CD4-positive, alpha-beta T cell treated with Interleukin-4 for 1 hour (primary cell): ENCODE measurements at regions not wholly inside any gene's neighbourhood (a gene's known extent, or its start where the extent isn't known, plus 50 kb on each side); places are given as distances from the start of the nearest gene placed in this dataset.

Source experiments
- DNase-seq, 2 donors: peaks; one replicate each; pipeline ENCODE4 v3.0.0-alpha.2; 2020 to 2022

DNA sequence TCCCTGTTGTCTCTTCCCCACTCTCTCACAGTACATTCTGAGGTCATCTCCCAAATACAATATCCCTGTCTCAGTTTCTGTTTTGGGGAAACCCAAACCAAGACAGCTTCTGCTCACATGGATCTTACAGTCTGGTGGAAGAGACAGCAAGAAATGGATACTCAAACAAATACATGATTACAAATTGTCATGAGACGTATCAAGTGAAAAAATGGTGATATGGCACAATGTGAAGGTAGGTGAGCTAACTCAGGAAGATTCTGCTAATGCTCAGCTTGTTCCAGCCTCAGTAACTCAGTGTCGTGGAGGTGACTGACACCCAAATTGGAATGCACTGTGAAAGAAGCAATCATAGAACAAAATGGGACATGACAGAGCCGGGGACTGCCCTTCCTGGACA lies 68.3 kb downstream of the CHST1 start:
- no peak for DNase-seq

DNA sequence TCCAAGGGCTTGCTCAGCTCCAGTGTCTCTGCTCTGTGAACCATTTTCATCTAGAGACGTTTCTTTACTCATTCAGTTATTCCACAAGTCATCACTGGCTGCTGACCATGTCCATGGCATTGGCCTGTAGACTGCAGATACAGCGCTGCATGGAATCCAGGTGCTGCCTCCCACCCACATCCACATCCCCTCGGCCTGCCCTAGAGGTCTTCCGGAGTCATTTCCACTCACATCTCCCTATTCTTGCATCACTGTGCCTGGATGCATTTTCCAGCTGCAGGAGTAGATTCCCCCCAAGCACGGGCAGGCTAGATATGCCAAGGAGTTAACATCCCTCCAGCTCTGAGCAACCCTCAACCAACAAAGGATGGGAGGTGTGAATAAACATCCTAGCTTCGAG lies 68.9 kb downstream of the CHST1 start:
- no peak for DNase-seq

DNA sequence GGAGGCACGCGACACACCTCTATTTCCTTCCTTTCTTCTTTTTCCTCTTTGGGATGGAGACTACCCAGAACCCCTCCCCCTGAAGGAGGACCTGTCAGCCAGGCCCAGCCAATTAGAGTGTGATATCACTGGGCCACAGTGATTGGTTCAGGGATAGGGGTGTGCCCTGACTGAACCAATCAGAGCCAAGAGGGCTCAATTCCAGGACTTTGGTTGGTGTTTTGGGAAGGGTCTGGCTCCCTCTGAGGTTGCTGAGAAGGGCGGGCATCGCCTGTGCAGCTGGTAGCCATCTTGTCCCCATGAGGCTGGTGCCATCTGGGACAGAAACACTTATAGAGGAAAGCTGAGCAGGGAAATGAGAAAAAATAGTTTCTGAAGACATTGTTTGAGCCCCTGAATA lies 71.4 kb downstream of the CHST1 start:
- DNase-seq, result no peak

DNA sequence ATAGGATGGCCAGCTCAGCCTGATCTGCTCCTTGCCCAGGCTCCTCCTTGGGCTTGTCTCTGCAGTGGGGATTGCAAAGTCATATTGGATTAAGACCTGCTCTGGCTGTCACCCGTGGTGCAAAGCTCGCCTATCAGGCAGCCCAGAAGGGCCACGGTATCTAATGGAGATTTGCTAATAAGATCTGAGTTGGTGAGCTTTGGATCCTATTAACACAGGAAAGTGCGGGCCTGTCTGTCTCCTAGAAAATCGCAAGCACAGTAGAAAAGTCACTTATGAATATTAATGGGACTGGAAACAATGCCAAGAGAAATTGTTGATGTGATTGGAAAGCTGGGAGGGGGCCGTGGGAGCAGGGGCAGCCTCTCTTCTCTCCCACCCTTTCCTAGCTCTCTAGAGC lies 72.8 kb downstream of the CHST1 start:
- no peak for DNase-seq

DNA sequence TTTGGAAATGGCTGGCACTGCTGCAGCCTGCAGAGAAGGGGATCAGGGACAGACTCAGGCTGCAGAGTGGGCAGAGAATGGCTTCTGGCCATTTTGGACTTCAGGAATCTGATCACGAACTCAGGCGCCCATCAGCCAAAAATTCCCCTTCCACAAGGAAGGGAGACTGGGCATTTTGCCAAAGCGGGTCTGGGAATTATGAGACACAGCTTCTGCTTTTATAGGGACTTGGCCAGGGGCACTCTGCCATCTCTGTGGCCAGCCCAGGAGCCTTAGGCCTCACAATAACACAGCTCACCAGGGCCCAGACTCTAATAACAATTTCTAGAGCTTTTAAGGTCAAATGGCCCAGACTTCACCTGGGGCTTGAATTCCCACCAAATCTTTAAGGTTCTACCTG lies 74.7 kb downstream of the CHST1 start:
- DNase-seq, result no peak

DNA sequence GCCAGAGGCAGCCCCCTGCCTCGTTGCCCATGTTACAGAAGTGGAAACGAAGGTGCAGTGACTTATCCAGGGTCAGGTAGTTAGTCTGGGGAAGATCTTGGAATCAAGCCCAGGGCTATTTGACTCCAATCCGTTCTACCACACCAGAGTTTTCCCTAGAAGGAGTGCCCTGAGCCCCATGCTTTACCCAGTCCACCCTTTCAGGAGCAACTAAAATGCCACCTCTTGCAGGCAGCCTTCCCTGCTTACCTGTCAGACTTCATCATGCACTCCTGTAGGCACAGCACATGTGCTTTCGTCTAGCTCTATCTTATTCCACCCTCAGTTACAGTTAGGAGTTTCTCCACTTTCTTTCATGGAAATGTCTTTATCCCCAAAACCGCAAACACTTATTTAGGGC lies 80.2 kb downstream of the CHST1 start:
- no peak for DNase-seq

DNA sequence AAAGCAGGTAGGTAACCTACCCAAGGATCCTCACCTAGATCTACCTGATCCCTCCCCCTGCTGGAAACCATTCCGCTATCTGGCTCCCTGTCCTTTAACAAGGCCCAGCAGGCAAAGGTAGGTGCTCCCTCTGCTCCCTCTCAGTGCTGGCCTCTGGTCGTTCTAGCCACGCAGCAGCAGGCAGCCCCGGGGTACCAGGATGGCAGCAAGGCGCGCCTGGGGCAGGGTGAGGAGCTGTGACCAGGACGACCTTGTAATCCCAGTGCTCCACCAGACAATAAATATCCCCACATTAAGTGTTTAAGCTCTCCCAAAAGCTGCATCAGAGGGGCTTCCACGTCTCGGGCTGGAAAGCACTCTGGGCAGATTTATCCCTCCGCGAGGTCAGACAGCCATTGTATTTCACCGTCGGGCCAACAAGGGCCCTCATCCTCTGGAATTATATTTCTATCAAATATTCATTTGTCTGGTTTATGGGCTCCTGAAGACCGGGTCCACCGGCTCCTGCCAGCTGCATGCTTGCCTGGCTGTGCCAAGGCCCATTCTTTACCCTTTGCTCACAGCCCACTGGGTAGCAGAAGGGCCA lies 81.3 kb downstream of the CHST1 start:
- no peak for DNase-seq

DNA sequence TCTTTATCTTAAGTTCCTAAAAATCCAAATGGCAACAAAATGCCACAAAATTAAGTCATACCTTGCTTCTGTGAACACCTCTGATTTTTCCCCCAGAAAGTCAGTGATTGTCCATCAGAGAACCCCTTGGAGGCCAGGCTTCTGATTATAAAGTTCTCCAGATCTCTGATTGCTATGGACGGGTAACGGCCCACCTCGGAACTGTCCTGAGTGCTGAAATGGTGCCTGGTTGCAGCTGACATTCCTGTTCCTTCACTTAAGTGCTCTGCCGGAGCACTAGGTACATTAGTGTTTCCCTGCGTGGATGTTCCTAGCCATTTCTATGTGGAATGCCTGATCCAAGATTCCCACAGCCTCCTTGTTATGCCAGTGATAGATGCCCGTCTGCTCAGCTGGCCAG lies 85.0 kb downstream of the CHST1 start:
- DNase-seq, result no peak

DNA sequence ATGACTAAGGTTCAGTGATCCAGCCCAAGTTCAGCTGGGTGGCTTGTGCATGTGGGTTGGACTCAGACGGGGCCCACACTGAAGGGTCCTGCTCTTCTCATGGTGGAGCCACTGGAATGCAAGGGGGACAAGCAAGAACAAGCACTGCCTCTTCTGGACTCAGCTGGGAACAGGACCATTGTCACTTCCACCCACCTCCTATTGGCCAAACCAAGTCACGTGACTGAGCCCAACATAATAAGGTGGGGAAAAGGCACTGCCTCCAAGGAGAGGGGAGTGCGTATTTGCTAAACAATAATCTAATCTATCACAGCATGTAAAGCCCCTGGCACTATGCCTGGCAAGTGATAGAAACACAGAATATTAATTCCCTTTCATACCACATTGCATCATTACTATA lies 87.1 kb downstream of the CHST1 start:
- DNase-seq, result no peak

DNA sequence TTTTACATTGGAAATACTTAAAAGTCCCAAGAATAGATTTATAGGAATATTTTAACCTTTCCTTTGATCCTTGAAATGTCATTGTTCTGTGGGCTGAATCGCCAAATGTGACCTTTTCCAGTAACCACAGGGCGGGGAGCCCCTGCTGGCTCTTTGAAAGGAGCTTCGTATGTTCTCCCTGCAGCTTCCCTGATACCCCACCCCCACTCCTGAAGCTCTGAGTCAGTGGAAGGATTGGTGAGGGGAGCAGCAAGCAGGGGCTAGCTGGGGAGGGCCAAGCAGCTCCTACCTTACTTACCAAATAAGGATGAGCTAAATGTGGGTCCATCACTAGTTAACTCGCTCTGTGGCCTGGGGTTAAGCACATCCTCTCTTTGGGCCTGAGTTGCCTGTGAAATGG lies 87.7 kb downstream of the CHST1 start:
- DNase-seq, result no peak

DNA sequence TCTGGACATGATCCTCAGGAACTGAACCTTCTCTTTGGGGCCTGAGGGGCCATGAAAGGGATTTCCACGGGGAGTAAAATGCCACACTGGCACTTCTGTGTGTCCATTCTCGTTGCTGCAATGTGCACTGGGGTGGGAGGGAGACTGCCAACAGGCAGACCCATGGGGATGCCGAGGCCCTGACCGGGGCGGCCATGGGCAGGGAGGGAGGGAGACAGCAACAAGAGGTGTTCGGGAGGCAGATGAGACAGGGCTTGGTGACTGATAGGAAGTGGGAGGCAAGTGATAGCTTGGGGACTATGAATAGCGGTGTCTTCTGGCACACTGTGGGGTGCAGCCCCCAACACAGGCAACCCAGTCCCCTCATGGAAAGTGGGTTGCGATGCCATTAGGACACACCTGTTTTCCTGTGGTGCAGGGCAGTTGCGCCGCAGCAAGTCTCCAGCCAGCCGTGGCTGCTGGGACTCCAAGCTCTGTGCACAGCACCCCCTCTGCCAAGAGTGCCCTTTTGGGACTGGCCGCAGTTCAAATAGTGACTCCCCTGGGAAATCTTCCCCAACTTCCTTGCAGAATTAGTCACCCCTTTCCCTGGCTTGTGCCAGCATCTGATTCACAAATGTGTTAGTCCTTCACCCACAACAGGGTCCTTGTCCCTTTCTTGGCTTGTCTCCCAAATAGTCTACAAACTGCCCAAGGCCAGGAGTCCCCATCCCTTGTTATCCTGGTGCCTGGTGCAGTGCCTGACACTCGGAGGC lies 88.8 kb downstream of the CHST1 start:
- DNase-seq, result no peak

DNA sequence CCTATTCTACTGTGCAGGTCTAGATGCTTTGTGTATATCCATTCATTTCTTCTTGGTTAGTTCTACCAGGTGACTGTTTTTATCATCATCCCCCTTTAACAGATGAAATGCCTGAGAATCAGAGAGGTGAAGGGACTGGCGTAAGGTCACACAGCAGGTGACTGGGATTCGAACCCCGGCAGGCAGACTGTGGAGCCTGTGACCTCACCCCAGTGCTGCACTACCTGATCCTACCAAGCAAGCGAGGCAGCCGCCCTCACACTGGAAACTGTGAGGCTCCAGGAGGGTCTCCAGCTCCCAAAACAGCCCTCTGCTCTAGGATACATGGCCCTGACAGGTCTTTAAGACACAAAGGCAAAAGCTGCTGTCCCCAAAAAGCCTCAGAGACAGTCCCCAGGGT lies 91.7 kb downstream of the CHST1 start:
- DNase-seq, result no peak

DNA sequence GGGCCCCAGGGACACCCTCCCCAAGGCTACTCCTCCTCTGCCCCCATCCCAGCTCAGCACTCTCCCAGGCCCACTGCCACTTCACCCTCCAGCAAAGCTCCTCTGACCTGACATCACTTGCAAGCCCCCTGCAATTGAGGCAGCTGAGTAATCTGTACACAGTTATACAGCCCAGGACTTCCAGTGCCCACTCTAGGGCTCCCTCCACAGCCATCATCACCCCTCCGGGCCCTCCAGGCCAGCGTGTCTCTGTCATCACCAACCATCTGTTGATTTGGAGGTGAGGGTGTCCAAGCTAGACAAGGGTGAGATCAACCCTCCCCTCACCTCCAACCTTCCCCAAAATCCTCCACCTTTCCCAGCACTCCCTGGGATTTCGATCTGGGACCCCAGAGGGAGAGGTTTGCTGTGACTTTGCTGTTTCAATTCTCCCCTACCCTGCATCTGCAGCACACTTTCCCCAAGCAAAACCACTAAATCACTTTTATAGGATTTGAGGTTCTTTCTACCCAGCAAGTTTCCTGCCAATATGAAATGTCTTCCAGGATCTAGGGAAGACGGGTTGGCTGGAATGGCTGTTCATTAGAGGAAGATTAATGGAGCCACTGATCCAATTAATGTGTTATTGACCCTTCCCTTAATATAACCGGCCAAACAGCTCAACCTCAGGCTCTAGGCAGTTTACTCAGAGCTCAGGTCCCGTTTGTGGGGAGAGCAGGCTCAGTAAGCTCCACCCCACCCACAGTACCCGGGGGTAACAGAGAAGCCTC lies 92.9 kb downstream of the CHST1 start:
- DNase-seq, result no peak

DNA sequence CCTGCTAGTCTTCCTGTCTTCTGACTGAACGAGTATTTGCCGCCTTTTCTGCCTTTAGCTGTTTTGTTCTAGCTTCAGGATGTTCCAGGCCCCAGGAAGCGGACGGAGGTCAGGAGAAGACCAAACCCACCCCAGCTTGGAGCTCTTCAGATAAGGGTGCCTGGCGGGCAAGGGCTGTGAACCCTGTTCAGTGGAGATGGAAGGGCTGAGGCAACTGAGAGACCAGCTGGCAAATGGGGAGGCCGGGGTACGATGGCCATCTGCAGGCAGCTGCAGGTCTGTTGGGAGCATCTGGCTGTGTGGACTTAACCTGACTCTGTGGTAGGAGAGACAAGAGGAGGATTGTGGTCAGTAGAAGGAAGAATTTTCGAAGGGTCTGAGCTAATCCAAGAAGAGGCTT lies 95.6 kb downstream of the CHST1 start:
- no peak for DNase-seq

DNA sequence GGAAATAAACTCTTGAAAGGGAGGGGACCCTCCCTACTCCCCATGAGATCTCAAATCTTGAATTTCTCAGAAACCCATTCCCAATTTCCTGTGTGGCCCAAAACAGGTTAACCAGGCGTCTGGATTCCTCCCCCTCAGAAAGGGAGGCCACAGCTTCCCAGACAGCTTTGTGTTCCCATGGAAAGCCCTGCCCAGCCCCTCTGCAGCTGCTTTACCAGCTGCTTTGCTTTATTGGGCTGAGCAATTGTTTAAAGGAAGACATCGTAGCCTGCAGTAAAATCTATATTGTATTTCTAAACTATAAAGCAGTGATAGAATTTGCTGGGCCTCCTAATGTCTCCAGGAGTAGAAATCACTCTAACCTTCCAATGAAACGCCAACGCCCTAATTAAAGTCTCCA lies 97.4 kb downstream of the CHST1 start:
- no peak for DNase-seq

DNA sequence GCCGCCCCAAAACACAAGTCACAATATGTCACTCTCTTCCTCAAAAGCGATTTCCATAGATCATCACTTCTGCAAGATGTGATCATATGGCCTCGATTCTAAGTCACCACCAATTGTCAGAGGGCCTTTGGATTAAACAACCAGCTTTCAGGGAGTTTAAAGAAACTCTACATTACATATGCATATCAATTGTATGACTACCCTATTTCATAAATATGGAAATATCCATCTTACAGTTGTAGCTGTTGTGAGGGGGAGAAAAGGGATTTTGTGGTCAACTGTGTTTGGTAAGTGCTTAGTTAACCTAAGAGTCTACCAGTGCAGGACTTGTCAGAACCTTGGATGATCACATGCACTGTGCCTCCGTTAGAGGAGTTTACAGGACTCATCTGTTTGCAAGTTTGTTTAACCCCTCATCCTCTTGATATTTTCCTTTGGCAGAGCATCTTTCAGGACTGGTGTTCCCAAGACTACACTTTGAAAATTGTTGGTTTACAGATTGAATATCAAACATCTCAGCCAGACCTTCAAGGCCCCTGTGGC lies 99.9 kb downstream of the CHST1 start:
- no peak for DNase-seq

DNA sequence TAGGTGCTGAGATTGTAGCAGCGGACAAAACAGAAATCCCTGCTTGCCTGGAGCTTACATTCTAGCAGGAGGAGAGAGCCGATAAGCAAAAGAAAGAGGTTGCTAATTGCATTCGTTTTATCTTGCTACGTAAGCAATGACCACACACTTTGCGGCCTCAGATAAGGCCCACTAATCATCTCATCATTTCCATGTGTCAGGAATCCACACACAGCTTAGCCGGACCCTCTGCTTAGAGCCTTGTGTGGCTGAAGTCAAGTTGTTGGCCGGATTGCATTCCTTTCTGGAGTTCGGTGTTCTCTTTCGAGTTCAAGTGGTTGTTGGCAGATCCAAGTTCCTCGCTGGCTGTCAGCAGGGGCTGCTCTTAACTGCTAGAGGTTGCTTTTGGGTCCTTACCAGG lies 101.6 kb downstream of the CHST1 start:
- no peak for DNase-seq

DNA sequence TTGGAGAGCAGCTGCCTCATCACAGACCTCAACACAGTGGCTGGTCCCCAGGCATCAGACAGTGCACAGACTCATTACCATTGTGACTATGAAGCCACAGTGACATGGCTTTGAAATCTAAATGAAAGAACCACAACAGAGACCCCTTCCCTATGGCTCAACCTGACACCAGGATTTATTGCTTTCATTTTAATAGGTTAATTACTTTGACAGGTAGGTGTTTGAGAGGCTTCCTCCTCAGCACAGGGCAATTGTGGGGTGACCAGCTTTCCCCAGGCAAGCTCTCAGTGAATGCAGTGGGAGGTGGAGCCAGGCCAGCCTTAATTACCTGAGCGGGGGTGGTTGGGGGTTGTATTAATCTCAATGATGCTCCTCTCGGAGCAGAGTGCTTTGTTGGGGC lies 102.3 kb downstream of the CHST1 start:
- no peak for DNase-seq

DNA sequence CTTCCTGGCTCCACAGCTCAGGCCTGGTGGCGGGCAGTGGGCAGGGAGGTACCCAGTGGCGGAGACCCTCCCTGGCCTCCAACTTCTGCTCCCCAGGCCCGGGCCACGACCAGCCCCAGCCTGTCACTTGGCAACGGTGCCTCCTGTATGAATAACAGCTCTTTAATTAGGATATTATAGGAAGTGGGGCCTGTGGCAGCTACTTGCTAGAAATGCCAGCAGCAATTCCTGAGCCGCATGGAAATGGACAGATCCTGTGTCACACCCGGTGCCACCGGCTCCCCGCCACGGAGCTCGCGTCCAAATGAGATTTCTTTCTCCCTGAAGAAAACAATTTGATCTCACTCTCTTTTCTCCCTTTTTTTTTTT lies 104.5 kb downstream of the CHST1 start:
- no peak for DNase-seq

DNA sequence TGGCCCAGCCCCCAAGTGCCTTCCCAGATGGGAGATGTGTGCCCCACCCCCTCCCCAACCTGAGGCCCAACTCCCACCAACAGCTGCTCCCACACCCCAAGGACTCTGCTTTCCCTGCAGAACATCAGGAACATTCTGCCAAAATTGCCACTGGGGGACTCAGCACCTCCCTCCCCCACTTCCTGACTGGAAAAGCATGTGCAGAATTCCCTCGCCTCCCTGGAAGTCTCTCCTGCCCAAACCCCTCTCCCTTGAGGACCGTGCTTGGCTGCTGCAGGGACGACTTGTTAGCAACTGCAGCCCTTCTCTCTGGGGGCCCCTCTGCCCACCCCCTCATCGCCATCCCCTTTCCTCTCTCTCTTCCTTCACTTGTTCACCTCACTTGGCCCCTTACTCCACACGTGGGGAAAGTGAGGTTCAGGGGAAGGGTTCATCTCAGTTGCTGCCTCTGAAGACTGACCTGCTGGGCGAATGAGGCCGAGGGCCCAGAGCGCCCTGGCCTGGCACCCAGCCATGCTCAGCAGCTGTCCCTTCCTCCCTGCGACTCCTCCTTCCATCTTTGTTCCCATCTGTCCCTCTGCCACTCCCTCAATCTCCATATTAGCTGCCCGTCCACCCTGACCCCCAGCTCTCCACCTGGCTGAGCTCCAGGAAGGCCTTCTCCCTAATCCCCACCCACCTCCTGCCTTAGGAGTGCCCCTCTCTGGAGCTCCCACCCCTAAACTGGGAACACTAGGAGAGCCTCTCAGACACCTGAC lies 105.1 kb downstream of the CHST1 start:
- no peak for DNase-seq

DNA sequence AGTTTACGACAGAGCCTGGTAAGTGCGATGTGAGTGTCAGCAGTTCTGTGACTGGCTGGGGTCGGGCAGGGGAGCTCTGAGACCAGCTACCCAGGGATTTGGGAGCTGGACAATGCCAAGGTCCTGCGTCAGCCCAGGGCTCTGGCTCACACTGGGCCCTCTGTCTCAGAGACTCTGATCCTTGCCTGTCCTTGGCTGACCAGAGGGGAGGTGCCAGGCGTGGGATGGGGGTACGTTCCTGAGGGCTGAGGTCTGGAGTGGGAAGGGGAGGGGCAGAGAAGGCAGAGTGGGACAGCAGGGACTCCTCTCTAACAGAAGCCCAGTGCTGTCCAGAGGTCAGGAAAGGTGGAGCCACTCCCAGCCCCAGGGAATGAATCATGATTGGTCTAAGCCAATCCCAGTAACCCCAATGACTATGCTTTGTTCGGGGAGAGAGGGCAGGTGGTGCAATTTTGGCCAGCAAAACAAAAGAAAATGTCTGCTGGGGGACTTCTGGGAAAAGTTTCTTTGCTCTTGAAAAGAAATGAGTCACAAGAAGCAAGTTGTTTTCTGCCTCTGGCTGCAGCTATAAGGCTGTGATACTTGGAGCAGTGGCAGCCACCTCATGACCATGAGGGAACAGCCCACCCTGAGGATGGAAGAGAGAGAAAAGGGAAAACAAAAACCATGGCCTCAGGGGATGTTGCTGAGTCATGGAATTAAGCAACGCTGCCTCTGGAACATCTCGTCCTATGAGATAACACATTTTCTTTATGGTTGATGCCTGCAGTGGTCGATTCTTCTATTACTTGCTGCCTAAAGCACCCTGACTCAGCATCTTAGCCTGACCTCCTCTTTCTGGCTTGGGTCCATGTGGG lies 108.3 kb downstream of the CHST1 start:
- no peak for DNase-seq

DNA sequence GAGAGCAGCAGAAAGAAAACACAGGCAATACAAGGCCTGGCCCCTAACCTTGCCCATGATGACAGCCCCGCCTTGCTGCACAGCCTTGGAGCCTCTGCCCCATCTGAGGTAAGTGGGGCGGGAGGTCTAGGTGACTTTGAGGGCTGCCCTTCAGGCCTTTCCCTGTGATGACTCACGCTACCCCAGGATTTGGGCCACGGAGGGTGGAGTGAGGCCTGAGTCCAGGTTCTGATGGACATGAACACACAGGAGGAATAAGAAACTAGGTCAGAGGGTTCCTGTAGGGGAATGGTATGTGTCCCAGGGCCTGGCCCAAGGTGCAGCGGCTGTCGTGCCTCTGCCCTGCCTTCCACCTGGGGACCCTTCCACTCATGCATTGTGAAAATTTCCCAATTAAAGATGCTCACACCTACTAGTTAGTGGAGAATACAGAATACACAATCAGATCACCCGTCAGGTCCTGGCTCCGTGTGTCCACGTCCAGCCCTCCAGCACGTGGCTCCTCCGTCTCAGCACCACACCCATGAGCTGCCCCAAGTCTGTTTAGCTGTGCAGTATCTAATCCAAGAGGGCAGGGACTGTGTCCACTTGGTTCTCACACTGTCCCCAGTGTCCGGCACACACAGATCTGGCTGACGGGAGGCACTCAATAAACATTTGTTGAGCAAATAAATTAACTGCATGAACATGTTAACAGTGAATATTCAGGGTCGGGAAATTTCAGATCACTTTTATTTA lies 111.0 kb downstream of the CHST1 start:
- no peak for DNase-seq
